Ovary (tissue), 7 donors: ENCODE measurements at regions not wholly inside any gene's neighbourhood (a gene's known extent, or its start where the extent isn't known, plus 50 kb on each side); places are given as distances from the start of the nearest gene placed in this dataset.
A peak's percentile ranks its signal among the peaks of the same experiment; 100 is the strongest.

Experiments used
- DNase-seq, 5 donors: peaks; one replicate each; pipeline ENCODE4 v3.0.0-alpha.2; 2019 to 2020
- H3K27ac ChIP-seq, 2 donors: fragments of 200-600 bp; one replicate each; pipeline versions ENCODE4 v1.5.1 to v1.8.0; 2019 to 2022
- H3K27me3 ChIP-seq: fragments of 200-600 bp; one replicate; pipeline ENCODE4 v1.8.0; 2022
- H3K36me3 ChIP-seq: fragments of 200-600 bp; sonication (generic); one replicate; pipeline ENCODE4 v1.5.1; 2019
- H3K4me1 ChIP-seq: one replicate; pipeline ENCODE4 v1.8.1; 2013; ENCODE audit warnings: mild to moderate bottlenecking, moderate library complexity; ENCODE audit not compliant: insufficient read depth
- H3K4me3 ChIP-seq: fragments of 200-600 bp; sonication (generic); one replicate; pipeline ENCODE4 v1.5.1; 2017
- H3K9me3 ChIP-seq, 2 donors: fragments of 200-600 bp in 1 of 2; sonication (generic) in 1 of 2; one replicate each; pipeline versions ENCODE4 v1.5.1 to v1.8.1; 2013 to 2019; ENCODE audit warnings: mild to moderate bottlenecking in 1 of 2, moderate library complexity in 1 of 2
- CTCF ChIP-seq, 3 donors: fragments of 450-650 bp in 2 of 3; fragments of 200-600 bp in 1 of 3; IDR thresholded peaks; one replicate each; pipeline versions ENCODE4 v1.5.1 to v1.8.0; 2016 to 2022; ENCODE audit warnings: antibody characterized with exemption in 3 of 3, mild to moderate bottlenecking in 1 of 3
- EP300 ChIP-seq: sonication (generic); formaldehyde crosslinking; IDR thresholded peaks from one replicate; pipeline ENCODE4 v1.6.1; 2017; ENCODE audit warnings: antibody characterized with exemption
- POLR2A ChIP-seq: fragments of 450-650 bp; IDR thresholded peaks from one replicate; pipeline ENCODE4 v1.6.1; 2017; ENCODE audit warnings: antibody characterized with exemption, mild to moderate bottlenecking, moderate library complexity
- WGBS, 3 donors: extraction: QIAGEN DNeasy Blood & Tissue Kit in 1 of 3; methylation state at CpG; one replicate each; pipeline versions ENCODE4 v1.1.5 to v1.1.7; 2013 to 2017; 5-methylcytosine and 5-hydroxymethylcytosine counted together
- intact Hi-C, 4 donors: fragments of 100-400 bp; cut with DNase I; formaldehyde crosslinking; loops; one replicate each; pipeline versions ENCODE4 v1.11.0 to v1.15.1; 2022 to 2023
- donor health status: DM: no; HTN: no; CAD: no; lungs with moderate emphysema.
- donor health status: DM: no; HTN: no; CAD: no.
- donor health status: Bipolar disorder and iron deficiency.
- donor health status: DM: no; HTN: no; CAD: no.
- donor health status: DM: yes; HTN: yes; CAD: no.

GRCh38 chr10:105837951-105838350, 1196.9 kb downstream of the SORCS3 start:
- TF ChIP-seq EP300 = no peak
- no peak for TF ChIP-seq CTCF (IDR thresholded peaks at IDR 0.05)
- no peak for TF ChIP-seq POLR2A
- no peak for DNase-seq
- no peaks in the 10 kb centered on the region for H3K9me3 ChIP-seq
- H3K4me1 ChIP-seq = no peaks in the 10 kb centered on the region
- no peaks in the 10 kb centered on the region for H3K36me3 ChIP-seq
- no peak overlapping the region for H3K27ac ChIP-seq
- no peaks in the 10 kb centered on the region for H3K27me3 ChIP-seq
- intact Hi-C loops = no loop called here
- H3K4me3 ChIP-seq = peak overlapping the region; percentile 16
- WGBS, 3 donors = 7 to 12% (median 10%) methylated on average over 2 of the region's 2 CpGs

DNA sequence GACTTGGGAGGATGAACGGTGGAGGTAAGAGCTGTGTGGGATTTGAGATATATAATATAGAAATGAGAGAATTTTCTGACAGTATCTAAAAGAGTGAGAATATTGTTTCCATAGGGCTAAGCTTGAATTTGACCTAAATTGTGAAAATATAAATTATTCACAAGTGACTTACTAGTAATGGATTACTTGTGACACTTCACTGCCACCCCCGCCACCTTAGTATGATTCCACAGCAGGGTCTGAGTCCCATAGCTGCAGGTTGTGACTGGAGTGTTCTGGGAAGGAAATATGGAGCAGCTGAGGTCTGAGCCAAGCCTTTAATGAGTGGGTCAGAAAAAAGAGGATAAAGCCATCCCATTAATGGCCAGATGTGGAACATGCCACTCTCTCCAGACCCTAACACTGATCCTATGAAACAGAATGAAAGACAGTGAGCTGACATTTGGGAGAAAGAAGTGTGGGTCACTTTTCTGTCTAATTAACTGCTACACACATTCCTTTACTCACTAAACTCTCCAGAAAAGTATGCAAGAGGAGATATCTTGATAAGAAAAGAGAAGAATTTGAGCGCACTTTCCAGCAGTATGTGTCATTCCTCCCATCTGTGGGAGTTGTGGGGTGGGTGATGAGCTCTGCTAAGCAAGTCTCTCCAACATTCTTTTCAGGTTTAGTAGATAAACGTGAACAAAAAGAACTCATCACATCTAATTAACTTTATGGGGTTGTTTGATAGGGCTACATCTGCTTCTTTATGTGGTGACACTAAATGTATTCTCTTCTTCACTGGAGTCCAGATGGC, 1193.4 kb downstream of the SORCS3 start:
- no peak for DNase-seq
- Histone ChIP-seq H3K36me3 (no peaks in the 10 kb centered on the region), H3K4me3 (no peak overlapping the region), H3K9me3 (no peaks in the 10 kb centered on the region), H3K4me1 (no peaks in the 10 kb centered on the region), H3K27me3 (no peaks in the 10 kb centered on the region), H3K27ac (no peak overlapping the region)
- no peak for TF ChIP-seq EP300
- TF ChIP-seq CTCF (IDR thresholded peaks at IDR 0.05) = no peak
- no peak for TF ChIP-seq POLR2A
- 48 to 58% (median 54%) methylated on average over 4 of the region's 4 CpGs for WGBS, 3 donors
- intact Hi-C loops = no loop called here

GRCh38 chr10:105827133-105827532, 1186.0 kb downstream of the SORCS3 start:
- Histone ChIP-seq H3K4me3 (no peak overlapping the region), H3K9me3 (no peaks in the 10 kb centered on the region), H3K36me3 (no peaks in the 10 kb centered on the region), H3K27me3 (no peaks in the 10 kb centered on the region), H3K27ac (no peak overlapping the region), H3K4me1 (no peaks in the 10 kb centered on the region)
- TF ChIP-seq POLR2A (no peak), CTCF (IDR thresholded peaks at IDR 0.05) (no peak), EP300 (no peak)
- 71 to 85% (median 75%) methylated on average over 1 of the region's 1 CpG for WGBS, 3 donors
- intact Hi-C loops = no loop called here
- DNase-seq = no peak

GRCh38 chr10:105807935-105808587, 1167.0 kb downstream of the SORCS3 start:
- no peaks in the 10 kb centered on the region for H3K4me1 ChIP-seq
- 71 to 83% (median 73%) methylated on average over 8 of the region's 8 CpGs for WGBS, 3 donors

More at GRCh38 chr10:105807935-105808587, 1167.0 kb downstream of the SORCS3 start:
- TF ChIP-seq EP300 = no peak
- no peak for TF ChIP-seq CTCF (IDR thresholded peaks at IDR 0.05)
- TF ChIP-seq POLR2A = no peak
- Histone ChIP-seq H3K4me3 (no peak overlapping the region), H3K9me3 (no peaks in the 10 kb centered on the region), H3K36me3 (no peaks in the 10 kb centered on the region), H3K27me3 (no peaks in the 10 kb centered on the region), H3K27ac (no peak overlapping the region)
- intact Hi-C loops = no loop called here
- DNase-seq = no peak
